GM12892 (cell line): ENCODE measurements at regions not wholly inside any gene's neighbourhood (a gene's known extent, or its start where the extent isn't known, plus 50 kb on each side); places are given as distances from the start of the nearest gene placed in this dataset.

Experiments
- POLR2A ChIP-seq: IDR thresholded peaks from 2 replicates; pipeline ENCODE4 v1.6.1; 2011; ENCODE audit warnings: low read depth, low read length, control low read depth
- POLR2AphosphoS5 ChIP-seq: IDR thresholded peaks from 2 replicates; pipeline ENCODE4 v1.6.1; 2011; ENCODE audit warnings: low read depth, low read length, control low read depth

DNA sequence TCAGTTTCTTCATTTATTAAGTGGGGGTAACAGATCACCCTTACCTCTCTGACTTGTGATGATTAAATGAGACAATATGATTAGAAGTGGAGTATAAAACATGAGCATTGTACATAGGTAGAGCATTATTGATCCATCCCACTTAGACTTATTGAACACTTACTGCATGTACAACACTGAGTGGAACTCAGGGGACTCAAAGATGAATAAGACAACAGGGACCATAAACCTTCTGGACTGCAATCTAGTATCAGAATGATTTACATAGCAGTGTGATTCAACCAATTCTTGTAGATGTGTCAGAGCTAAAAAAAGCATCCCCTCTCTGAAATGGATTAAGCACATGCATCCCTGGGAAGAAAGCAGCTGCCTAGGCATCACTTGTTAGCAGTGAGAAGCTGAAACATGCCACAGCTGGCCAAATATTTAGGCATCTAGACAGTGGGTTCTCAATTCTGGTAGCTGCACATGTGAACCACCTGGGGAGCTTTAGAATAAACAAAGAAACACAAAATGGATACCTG lies 111.5 kb downstream of the CYRIA start:
- no peak for TF ChIP-seq POLR2A
- TF ChIP-seq POLR2AphosphoS5, result no peak
